GM06990 (cell line): ENCODE measurements at regions not wholly inside any gene's neighbourhood (a gene's known extent, or its start where the extent isn't known, plus 50 kb on each side); places are given as distances from the start of the nearest gene placed in this dataset.

ENCODE experiments used
- DNase-seq: peaks from one replicate; pipeline ENCODE4 v3.0.0-alpha.2; 2011; ENCODE audit not compliant: insufficient read length; ENCODE audit errors: extremely low read depth
- H3K27me3 ChIP-seq: replicated peaks from 2 replicates; pipeline ENCODE4 v1.6.0; 2011; ENCODE audit warnings: low read length; ENCODE audit not compliant: control insufficient read depth, insufficient read depth
- H3K36me3 ChIP-seq: 2 replicates; pipeline ENCODE4 v1.5.1; 2011; ENCODE audit warnings: low read length; ENCODE audit not compliant: control insufficient read depth, insufficient read depth
- H3K4me3 ChIP-seq: replicated peaks from 2 replicates; pipeline ENCODE4 v1.5.1; 2011; ENCODE audit warnings: low read depth, mild to moderate bottlenecking, control low read depth, low read length
- CTCF ChIP-seq: IDR thresholded peaks from 2 replicates; pipeline ENCODE4 v1.5.1; 2011; ENCODE audit warnings: low read length, control low read depth, mild to moderate bottlenecking, inconsistent platforms; ENCODE audit not compliant: insufficient read depth, poor library complexity, severe bottlenecking

GRCh38 chr7:41520445-41520844 lies 182.4 kb downstream of the INHBA start:
- no peak for DNase-seq
- TF ChIP-seq CTCF, result no peak
- H3K36me3 ChIP-seq, result no peaks in the 10 kb centered on the region
- no peak overlapping the region for H3K4me3 ChIP-seq
- H3K27me3 ChIP-seq, result no peaks in the 10 kb centered on the region

- no peak overlapping the region for H3K4me3 ChIP-seq
- H3K27me3 ChIP-seq, result no peaks in the 10 kb centered on the region
- no peaks in the 10 kb centered on the region for H3K36me3 ChIP-seq
- no peak for DNase-seq
- no peak for TF ChIP-seq CTCF
Observed at GRCh38 chr7:41517771-41518170, 185.1 kb downstream of the INHBA start.

- no peaks in the 10 kb centered on the region for H3K36me3 ChIP-seq
- DNase-seq, result no peak
- no peak overlapping the region for H3K4me3 ChIP-seq
- H3K27me3 ChIP-seq, result no peaks in the 10 kb centered on the region
- TF ChIP-seq CTCF, result no peak
Observed at GRCh38 chr7:41508755-41509154, 194.1 kb downstream of the INHBA start.

GRCh38 chr7:41507686-41508268 lies 195.1 kb downstream of the INHBA start:
- DNase-seq, result no peak
- Histone ChIP-seq H3K27me3 (no peaks in the 10 kb centered on the region), H3K36me3 (no peaks in the 10 kb centered on the region), H3K4me3 (no peak overlapping the region)
- TF ChIP-seq CTCF, result no peak

GRCh38 chr7:41504214-41504980 lies 198.5 kb downstream of the INHBA start:
- H3K4me3 ChIP-seq, result no peak overlapping the region
- H3K36me3 ChIP-seq, result no peaks in the 10 kb centered on the region
- no peak for DNase-seq
- H3K27me3 ChIP-seq, result no peaks in the 10 kb centered on the region
- TF ChIP-seq CTCF, result no peak
